CD14-positive monocyte (primary cell): ENCODE measurements at regions not wholly inside any gene's neighbourhood (a gene's known extent, or its start where the extent isn't known, plus 50 kb on each side); places are given as distances from the start of the nearest gene placed in this dataset.

ENCODE experiments used
- DNase-seq, 3 donors: peaks; one replicate each; pipeline ENCODE4 v3.0.0-alpha.2; 2011 to 2022
- H2AFZ ChIP-seq: 2 replicates; pipeline ENCODE4 v1.6.0; 2012; ENCODE audit warnings: mild to moderate bottlenecking, low read depth, low read length, inconsistent platforms; ENCODE audit not compliant: insufficient read depth, poor library complexity, severe bottlenecking
- H3K27ac ChIP-seq, 2 donors: 1 replicate in 1 of 2; 2 replicates in 1 of 2; pipeline ENCODE4 v1.5.1; 2012 to 2013; ENCODE audit warnings: low read length in 2 of 2, control low read depth in 1 of 2, inconsistent platforms in 1 of 2, low read depth in 1 of 2, mild to moderate bottlenecking in 1 of 2
- H3K27me3 ChIP-seq, 2 donors: one replicate each; pipeline versions ENCODE4 v1.6.0 to v1.6.1; 2011 to 2013; ENCODE audit warnings: low read length in 2 of 2; ENCODE audit not compliant: control insufficient read depth in 2 of 2, insufficient read depth in 2 of 2
- H3K36me3 ChIP-seq, 2 donors: replicated peaks in 1 of 2; 1 replicate in 1 of 2; 2 replicates in 1 of 2; pipeline versions ENCODE4 v1.5.1 to v1.6.1; 2012 to 2013; ENCODE audit warnings: low read length in 2 of 2, control low read depth in 1 of 2, inconsistent platforms in 1 of 2, mild to moderate bottlenecking in 1 of 2; ENCODE audit not compliant: insufficient read depth in 2 of 2, control insufficient read depth in 1 of 2
- H3K4me1 ChIP-seq, 2 donors: 1 replicate in 1 of 2; 2 replicates in 1 of 2; pipeline versions ENCODE4 v1.5.1 to v1.6.1; 2012 to 2013; ENCODE audit warnings: low read length in 2 of 2, control low read depth in 1 of 2, inconsistent platforms in 1 of 2, mild to moderate bottlenecking in 1 of 2, moderate library complexity in 1 of 2; ENCODE audit not compliant: insufficient read depth in 2 of 2, control insufficient read depth in 1 of 2
- H3K4me2 ChIP-seq: replicated peaks from 2 replicates; pipeline ENCODE3; 2012; ENCODE audit warnings: low read length, moderate library complexity, mild to moderate bottlenecking; ENCODE audit not compliant: poor library complexity, severe bottlenecking; ENCODE audit errors: extremely low read depth
- H3K4me3 ChIP-seq, 3 experiments: fragments of 200-600 bp in 1 of 3; sonication (generic) in 1 of 3; replicated peaks in 1 of 3; 1 replicate in 2 of 3; 2 replicates in 1 of 3; pipeline ENCODE4 v1.5.1; 2011 to 2013; ENCODE audit warnings: low read length in 3 of 3, mild to moderate bottlenecking in 3 of 3, control low read depth in 2 of 3, low read depth in 2 of 3, inconsistent platforms in 1 of 3, moderate library complexity in 1 of 3
- H3K79me2 ChIP-seq: 2 replicates; pipeline ENCODE4 v1.6.0; 2012; ENCODE audit warnings: mild to moderate bottlenecking, control low read depth, inconsistent platforms, low read length, moderate library complexity; ENCODE audit not compliant: insufficient read depth
- H3K9ac ChIP-seq: 2 replicates; pipeline ENCODE4 v1.6.0; 2017; ENCODE audit warnings: low read length, mild to moderate bottlenecking; ENCODE audit not compliant: insufficient read depth, poor library complexity, severe bottlenecking
- H3K9me3 ChIP-seq, 2 donors: replicated peaks in 1 of 2; 1 replicate in 1 of 2; 2 replicates in 1 of 2; pipeline versions ENCODE4 v1.5.1 to v1.6.1; 2012 to 2013; ENCODE audit warnings: low read length in 2 of 2, control low read depth in 1 of 2; ENCODE audit not compliant: control insufficient read depth in 1 of 2, insufficient read depth in 1 of 2
- H4K20me1 ChIP-seq: 2 replicates; pipeline ENCODE4 v1.6.0; 2012; ENCODE audit warnings: mild to moderate bottlenecking, low read length, control low read depth, moderate library complexity; ENCODE audit not compliant: insufficient read depth
- H3K27ac Mint-ChIP-seq, 7 donors: one replicate each; pipeline ENCODE4 v1.8.0; 2020; ENCODE audit warnings: mild to moderate bottlenecking in 7 of 7, mixed read lengths in 7 of 7, moderate library complexity in 6 of 7, inconsistent platforms in 2 of 7
- H3K27me3 Mint-ChIP-seq, 3 donors: one replicate each; pipeline ENCODE4 v1.8.0; 2021 to 2022; ENCODE audit warnings: low read depth in 3 of 3, mild to moderate bottlenecking in 3 of 3, mixed read lengths in 3 of 3, moderate library complexity in 3 of 3, inconsistent platforms in 1 of 3
- H3K36me3 Mint-ChIP-seq, 2 donors: one replicate each; pipeline ENCODE4 v1.8.0; 2020; ENCODE audit warnings: mixed read lengths in 2 of 2, inconsistent platforms in 1 of 2, mild to moderate bottlenecking in 1 of 2
- H3K4me1 Mint-ChIP-seq: one replicate; pipeline ENCODE4 v1.8.0; 2020; ENCODE audit warnings: mild to moderate bottlenecking, mixed read lengths
- H3K4me3 Mint-ChIP-seq, 2 donors: one replicate each; pipeline ENCODE4 v1.8.0; 2020; ENCODE audit warnings: mild to moderate bottlenecking in 2 of 2, mixed read lengths in 2 of 2, moderate library complexity in 1 of 2
- H3K9me3 Mint-ChIP-seq, 7 donors: one replicate each; pipeline ENCODE4 v1.8.0; 2020 to 2022; ENCODE audit warnings: mixed read lengths in 7 of 7, mild to moderate bottlenecking in 6 of 7, moderate library complexity in 6 of 7, inconsistent platforms in 2 of 7
- WGBS: methylation state at CpG from one replicate; pipeline ENCODE4 v1.1.5; 2013; ENCODE audit warnings: missing lambda C conversion rate; ENCODE audit not compliant: insufficient coverage; 5-methylcytosine and 5-hydroxymethylcytosine counted together
- intact Hi-C, 2 donors: fragments of 100-400 bp; cut with micrococcal nuclease; formaldehyde crosslinking; loops; one replicate each; pipeline versions ENCODE4 v1.15.0 to v1.15.1; 2023
- TF ChIP-seq, protein P1 (sequence below): fragments of 200-600 bp; IDR thresholded peaks from one replicate; pipeline ENCODE4 v1.8.0; 2022; ENCODE audit warnings: antibody characterized with exemption, mild to moderate bottlenecking

DNA sequence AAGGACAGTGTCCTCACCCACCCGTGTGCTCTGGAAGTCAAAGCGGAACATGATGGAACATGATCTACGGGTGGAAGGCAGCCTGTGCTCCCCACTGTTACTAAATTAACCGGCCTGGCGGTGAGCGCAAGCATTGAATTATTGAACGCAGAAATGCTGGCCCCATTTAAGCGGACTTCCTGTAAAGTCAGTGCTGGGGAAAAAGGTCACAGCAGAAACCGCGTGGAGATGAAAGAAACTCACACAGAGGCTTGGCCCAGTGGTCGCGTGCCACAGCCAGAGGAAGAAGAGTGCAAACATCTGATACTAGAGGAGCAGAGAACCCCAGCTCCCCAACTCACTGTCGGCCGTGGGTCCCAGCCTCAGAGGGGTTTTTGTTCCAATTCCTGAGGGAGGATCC, 321.2 kb downstream of the ADGRD1 start:
- Histone ChIP-seq H3K9ac (no peak overlapping the region), H3K27ac (no peak overlapping the region), H3K4me3 (no peak overlapping the region), H3K36me3 (no peaks in the 10 kb centered on the region), H3K4me1 (no peaks in the 10 kb centered on the region), H3K79me2 (no peaks in the 10 kb centered on the region), H3K27me3 (no peaks in the 10 kb centered on the region), H2AFZ (no peak overlapping the region), H3K4me2 (no peak overlapping the region), H3K9me3 (no peaks in the 10 kb centered on the region), H4K20me1 (no peaks in the 10 kb centered on the region)
- H3K36me3 Mint-ChIP-seq: no peaks in the 10 kb centered on the region
- no peak overlapping the region for H3K27ac Mint-ChIP-seq
- no peaks in the 10 kb centered on the region for H3K4me1 Mint-ChIP-seq
- 85% methylated on average over 12 of the region's 14 CpGs for WGBS
- no peak for DNase-seq
- peaks cover 0 to 2% (median 0%) of the 10 kb centered on the region in 7 donors for H3K9me3 Mint-ChIP-seq
- intact Hi-C loops: no loop called here
- H3K27me3 Mint-ChIP-seq: peaks cover 0 to 3% (median 2%) of the 10 kb centered on the region in 3 donors
- no peak overlapping the region for H3K4me3 Mint-ChIP-seq
- TF ChIP-seq, protein P1, sequence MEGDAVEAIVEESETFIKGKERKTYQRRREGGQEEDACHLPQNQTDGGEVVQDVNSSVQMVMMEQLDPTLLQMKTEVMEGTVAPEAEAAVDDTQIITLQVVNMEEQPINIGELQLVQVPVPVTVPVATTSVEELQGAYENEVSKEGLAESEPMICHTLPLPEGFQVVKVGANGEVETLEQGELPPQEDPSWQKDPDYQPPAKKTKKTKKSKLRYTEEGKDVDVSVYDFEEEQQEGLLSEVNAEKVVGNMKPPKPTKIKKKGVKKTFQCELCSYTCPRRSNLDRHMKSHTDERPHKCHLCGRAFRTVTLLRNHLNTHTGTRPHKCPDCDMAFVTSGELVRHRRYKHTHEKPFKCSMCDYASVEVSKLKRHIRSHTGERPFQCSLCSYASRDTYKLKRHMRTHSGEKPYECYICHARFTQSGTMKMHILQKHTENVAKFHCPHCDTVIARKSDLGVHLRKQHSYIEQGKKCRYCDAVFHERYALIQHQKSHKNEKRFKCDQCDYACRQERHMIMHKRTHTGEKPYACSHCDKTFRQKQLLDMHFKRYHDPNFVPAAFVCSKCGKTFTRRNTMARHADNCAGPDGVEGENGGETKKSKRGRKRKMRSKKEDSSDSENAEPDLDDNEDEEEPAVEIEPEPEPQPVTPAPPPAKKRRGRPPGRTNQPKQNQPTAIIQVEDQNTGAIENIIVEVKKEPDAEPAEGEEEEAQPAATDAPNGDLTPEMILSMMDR: no peak

- H2AFZ ChIP-seq: no peak overlapping the region
- Mint-ChIP-seq H3K4me3 (no peak overlapping the region), H3K4me1 (no peaks in the 10 kb centered on the region), H3K27me3 (peaks cover 0 to 3% (median 2%) of the 10 kb centered on the region in 3 donors), H3K27ac (no peak overlapping the region), H3K36me3 (no peaks in the 10 kb centered on the region), H3K9me3 (peaks cover 0 to 2% (median 0%) of the 10 kb centered on the region in 7 donors)
- no peaks in the 10 kb centered on the region for H4K20me1 ChIP-seq
- no peak for DNase-seq
- H3K9me3 ChIP-seq: no peaks in the 10 kb centered on the region
- TF ChIP-seq, protein P1: no peak
- 97% methylated on average over 4 of the region's 6 CpGs for WGBS
- H3K27me3 ChIP-seq: no peaks in the 10 kb centered on the region
- no peaks in the 10 kb centered on the region for H3K79me2 ChIP-seq
- no peak overlapping the region for H3K4me2 ChIP-seq
- H3K4me3 ChIP-seq: no peak overlapping the region
- no peaks in the 10 kb centered on the region for H3K36me3 ChIP-seq
- no peak overlapping the region for H3K27ac ChIP-seq
- no peaks in the 10 kb centered on the region for H3K4me1 ChIP-seq
- intact Hi-C loops: no loop called here
- no peak overlapping the region for H3K9ac ChIP-seq
Observed at GRCh38 chr12:131275824-131276223, 322.1 kb downstream of the ADGRD1 start.
